ENCODE measurements at regions not wholly inside any gene's neighbourhood (a gene's known extent, or its start where the extent isn't known, plus 50 kb on each side); places are given as distances from the start of the nearest gene placed in this dataset.

DNA sequence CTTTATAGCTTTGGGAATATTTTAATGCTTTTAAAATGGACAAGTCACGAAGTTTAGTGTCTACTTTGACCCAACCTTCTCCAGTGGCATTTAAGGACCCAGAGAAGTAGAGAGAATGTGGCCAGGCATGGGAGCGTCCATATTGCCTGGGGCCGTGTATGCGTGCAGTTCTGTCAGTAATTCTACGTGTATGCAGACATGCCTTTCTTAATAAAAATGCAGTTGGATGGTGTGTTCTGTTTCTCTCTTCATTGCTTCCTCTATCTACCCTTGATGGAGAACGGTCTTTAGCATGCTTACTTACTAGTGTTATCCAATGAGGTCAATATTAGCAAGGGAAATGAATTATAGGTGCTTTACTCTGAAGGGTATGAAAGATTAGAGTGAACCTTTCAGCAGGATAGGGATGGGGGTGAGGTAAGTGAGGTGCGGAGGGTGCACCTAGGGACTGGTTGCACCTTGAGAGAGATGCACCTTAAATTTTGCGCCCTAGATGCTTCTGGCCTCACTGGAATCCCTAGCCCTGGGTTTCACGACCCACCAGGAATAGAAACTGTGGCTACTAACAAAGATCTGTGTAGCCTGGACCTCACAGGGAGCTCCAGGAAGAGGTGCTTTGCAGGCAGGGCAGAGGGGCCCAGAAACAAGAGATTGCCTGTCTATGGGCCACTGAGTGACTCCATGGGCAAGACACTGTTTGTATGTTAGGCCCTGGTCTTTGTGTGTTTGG, 194.3 kb downstream of the MYCN start (continued):
- TF ChIP-seq, protein P1, sequence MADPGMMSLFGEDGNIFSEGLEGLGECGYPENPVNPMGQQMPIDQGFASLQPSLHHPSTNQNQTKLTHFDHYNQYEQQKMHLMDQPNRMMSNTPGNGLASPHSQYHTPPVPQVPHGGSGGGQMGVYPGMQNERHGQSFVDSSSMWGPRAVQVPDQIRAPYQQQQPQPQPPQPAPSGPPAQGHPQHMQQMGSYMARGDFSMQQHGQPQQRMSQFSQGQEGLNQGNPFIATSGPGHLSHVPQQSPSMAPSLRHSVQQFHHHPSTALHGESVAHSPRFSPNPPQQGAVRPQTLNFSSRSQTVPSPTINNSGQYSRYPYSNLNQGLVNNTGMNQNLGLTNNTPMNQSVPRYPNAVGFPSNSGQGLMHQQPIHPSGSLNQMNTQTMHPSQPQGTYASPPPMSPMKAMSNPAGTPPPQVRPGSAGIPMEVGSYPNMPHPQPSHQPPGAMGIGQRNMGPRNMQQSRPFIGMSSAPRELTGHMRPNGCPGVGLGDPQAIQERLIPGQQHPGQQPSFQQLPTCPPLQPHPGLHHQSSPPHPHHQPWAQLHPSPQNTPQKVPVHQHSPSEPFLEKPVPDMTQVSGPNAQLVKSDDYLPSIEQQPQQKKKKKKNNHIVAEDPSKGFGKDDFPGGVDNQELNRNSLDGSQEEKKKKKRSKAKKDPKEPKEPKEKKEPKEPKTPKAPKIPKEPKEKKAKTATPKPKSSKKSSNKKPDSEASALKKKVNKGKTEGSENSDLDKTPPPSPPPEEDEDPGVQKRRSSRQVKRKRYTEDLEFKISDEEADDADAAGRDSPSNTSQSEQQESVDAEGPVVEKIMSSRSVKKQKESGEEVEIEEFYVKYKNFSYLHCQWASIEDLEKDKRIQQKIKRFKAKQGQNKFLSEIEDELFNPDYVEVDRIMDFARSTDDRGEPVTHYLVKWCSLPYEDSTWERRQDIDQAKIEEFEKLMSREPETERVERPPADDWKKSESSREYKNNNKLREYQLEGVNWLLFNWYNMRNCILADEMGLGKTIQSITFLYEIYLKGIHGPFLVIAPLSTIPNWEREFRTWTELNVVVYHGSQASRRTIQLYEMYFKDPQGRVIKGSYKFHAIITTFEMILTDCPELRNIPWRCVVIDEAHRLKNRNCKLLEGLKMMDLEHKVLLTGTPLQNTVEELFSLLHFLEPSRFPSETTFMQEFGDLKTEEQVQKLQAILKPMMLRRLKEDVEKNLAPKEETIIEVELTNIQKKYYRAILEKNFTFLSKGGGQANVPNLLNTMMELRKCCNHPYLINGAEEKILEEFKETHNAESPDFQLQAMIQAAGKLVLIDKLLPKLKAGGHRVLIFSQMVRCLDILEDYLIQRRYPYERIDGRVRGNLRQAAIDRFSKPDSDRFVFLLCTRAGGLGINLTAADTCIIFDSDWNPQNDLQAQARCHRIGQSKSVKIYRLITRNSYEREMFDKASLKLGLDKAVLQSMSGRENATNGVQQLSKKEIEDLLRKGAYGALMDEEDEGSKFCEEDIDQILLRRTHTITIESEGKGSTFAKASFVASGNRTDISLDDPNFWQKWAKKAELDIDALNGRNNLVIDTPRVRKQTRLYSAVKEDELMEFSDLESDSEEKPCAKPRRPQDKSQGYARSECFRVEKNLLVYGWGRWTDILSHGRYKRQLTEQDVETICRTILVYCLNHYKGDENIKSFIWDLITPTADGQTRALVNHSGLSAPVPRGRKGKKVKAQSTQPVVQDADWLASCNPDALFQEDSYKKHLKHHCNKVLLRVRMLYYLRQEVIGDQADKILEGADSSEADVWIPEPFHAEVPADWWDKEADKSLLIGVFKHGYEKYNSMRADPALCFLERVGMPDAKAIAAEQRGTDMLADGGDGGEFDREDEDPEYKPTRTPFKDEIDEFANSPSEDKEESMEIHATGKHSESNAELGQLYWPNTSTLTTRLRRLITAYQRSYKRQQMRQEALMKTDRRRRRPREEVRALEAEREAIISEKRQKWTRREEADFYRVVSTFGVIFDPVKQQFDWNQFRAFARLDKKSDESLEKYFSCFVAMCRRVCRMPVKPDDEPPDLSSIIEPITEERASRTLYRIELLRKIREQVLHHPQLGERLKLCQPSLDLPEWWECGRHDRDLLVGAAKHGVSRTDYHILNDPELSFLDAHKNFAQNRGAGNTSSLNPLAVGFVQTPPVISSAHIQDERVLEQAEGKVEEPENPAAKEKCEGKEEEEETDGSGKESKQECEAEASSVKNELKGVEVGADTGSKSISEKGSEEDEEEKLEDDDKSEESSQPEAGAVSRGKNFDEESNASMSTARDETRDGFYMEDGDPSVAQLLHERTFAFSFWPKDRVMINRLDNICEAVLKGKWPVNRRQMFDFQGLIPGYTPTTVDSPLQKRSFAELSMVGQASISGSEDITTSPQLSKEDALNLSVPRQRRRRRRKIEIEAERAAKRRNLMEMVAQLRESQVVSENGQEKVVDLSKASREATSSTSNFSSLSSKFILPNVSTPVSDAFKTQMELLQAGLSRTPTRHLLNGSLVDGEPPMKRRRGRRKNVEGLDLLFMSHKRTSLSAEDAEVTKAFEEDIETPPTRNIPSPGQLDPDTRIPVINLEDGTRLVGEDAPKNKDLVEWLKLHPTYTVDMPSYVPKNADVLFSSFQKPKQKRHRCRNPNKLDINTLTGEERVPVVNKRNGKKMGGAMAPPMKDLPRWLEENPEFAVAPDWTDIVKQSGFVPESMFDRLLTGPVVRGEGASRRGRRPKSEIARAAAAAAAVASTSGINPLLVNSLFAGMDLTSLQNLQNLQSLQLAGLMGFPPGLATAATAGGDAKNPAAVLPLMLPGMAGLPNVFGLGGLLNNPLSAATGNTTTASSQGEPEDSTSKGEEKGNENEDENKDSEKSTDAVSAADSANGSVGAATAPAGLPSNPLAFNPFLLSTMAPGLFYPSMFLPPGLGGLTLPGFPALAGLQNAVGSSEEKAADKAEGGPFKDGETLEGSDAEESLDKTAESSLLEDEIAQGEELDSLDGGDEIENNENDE (IDR thresholded peaks at IDR 0.05; ENCODE audit: insufficient replicate concordance, low read length), result no peak
- TF ChIP-seq SP2 (IDR thresholded peaks at IDR 0.05; ENCODE audit: low read length), result no peak

Data from H1 (cell line).